Esophagus muscularis mucosa (tissue), 4 donors: ENCODE measurements at regions not wholly inside any gene's neighbourhood (a gene's known extent, or its start where the extent isn't known, plus 50 kb on each side); places are given as distances from the start of the nearest gene placed in this dataset.

ENCODE experiments used
- CTCF ChIP-seq, 3 experiments: fragments of 200-600 bp in 2 of 3; fragments of 450-650 bp in 1 of 3; sonication (generic) in 2 of 3; IDR thresholded peaks; one replicate each; pipeline ENCODE4 v1.5.1; 2017 to 2019; ENCODE audit warnings: antibody characterized with exemption in 3 of 3, mild to moderate bottlenecking in 2 of 3, moderate library complexity in 1 of 3
- EP300 ChIP-seq: sonication (generic); formaldehyde crosslinking; IDR thresholded peaks from one replicate; pipeline ENCODE4 v1.6.1; 2017; ENCODE audit warnings: antibody characterized with exemption
- POLR2A ChIP-seq: fragments of 450-650 bp; IDR thresholded peaks from one replicate; pipeline ENCODE4 v1.6.1; 2017; ENCODE audit warnings: antibody characterized with exemption, moderate library complexity, mild to moderate bottlenecking, low read depth
- POLR2AphosphoS5 ChIP-seq, 2 donors: sonication (generic); formaldehyde crosslinking; IDR thresholded peaks; one replicate each; pipeline ENCODE4 v1.6.1; 2017; ENCODE audit warnings: antibody characterized with exemption in 2 of 2

GRCh38 chr20:61119794-61120410, 132.2 kb upstream of the CDH4 start:
- TF ChIP-seq CTCF (IDR thresholded peaks at IDR 0.05) (no peak), POLR2AphosphoS5 (IDR thresholded peaks at IDR 0.05) (no peak), POLR2A (no peak), EP300 (no peak)
